ENCODE measurements at regions not wholly inside any gene's neighbourhood (a gene's known extent, or its start where the extent isn't known, plus 50 kb on each side); places are given as distances from the start of the nearest gene placed in this dataset.

DNA sequence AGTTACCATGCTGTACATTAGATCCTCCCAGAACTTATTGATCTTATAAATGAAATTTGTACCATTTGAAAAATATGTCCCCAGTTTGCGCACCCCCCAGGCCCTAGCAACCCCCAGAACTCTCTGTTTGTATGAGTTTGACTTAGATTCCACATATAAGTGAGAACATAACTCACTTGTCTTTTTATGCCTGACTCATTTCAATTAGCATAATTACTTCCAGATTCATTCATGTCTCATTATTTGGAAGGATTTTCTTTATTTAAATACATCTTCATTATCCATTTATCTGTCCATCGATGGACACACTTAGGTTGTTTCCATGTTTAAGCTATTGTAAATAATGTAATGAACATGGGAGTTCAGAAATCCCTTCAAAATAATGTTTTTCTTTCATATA lies 705.9 kb downstream of the CCDC85A start:
- H3K4me1 Mint-ChIP-seq, result no peaks in the 10 kb centered on the region
- H3K9me3 Mint-ChIP-seq, result peaks cover 0 to 2% of the 10 kb centered on the region in 2 donors
- ATAC-seq (replicated peaks), result no peak
- no peaks in the 10 kb centered on the region for H3K27me3 Mint-ChIP-seq
- DNase-seq, result no peak
- no peak overlapping the region for H3K4me3 Mint-ChIP-seq
- H3K36me3 Mint-ChIP-seq, result no peaks in the 10 kb centered on the region
- no peak overlapping the region for H3K27ac Mint-ChIP-seq

DNA sequence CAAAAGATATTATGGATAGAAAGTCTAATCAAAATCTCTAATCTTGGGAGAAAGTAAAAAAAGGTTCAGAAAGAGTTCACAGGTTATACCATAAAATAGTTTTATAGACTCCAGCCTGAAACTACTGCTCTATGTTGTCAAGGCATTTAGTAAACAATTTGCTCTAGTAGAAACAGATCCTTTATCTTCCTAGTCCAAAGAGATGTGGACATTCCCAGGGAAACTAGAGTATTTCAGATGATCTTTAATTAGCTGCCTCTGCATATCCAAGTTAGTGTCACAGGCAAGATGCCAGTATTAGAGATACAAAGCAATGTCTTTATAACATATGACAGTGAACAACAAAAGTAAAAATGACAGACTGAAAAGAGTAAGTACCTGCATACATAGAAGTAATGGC lies 708.6 kb downstream of the CCDC85A start:
- no peak for DNase-seq
- H3K4me1 Mint-ChIP-seq, result no peaks in the 10 kb centered on the region
- H3K9me3 Mint-ChIP-seq, result peaks cover 0 to 2% of the 10 kb centered on the region in 2 donors
- H3K27me3 Mint-ChIP-seq, result no peaks in the 10 kb centered on the region
- no peaks in the 10 kb centered on the region for H3K36me3 Mint-ChIP-seq
- H3K4me3 Mint-ChIP-seq, result no peak overlapping the region
- ATAC-seq (replicated peaks), result no peak
- no peak overlapping the region for H3K27ac Mint-ChIP-seq

DNA sequence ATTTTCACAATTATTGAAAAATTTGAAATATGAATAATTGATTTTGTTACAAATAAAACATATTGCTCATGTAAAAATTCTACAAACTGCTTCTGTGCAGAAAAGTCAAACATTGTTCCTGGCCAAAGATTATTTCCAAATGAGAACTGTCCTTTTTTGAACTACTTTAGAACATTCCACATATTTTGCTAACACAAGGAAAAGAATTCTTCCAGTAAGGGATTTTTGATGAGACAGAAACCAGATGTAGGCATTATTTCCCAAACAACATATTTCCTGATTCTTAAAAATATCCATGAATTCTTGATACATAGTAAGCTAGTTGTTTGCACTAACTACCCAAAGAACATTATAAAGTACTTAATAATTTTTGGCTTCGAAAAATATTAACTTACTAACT lies 715.2 kb downstream of the CCDC85A start:
- Mint-ChIP-seq H3K9me3 (no peaks in the 10 kb centered on the region), H3K27me3 (no peaks in the 10 kb centered on the region), H3K4me1 (no peaks in the 10 kb centered on the region), H3K27ac (no peak overlapping the region), H3K36me3 (no peaks in the 10 kb centered on the region), H3K4me3 (no peak overlapping the region)
- DNase-seq (no peak), ATAC-seq (replicated peaks) (no peak)

DNA sequence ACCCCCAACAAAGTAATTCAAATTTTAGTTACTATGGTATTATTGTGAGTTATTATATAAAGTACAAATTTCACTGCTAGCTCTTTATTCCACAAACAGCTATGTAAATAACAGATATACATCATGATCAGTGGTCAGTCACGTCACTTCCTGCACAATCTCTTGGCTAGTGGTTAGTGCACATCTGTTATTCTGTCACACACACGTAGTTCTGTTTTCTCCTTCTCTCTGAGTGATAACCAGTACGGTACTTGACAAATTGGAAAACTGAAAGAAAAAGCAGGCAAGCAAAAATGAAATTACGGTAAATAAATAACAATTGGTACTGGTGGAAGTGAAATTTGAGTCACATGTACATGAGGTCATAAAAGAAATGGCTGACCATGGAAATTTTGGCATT lies 728.7 kb downstream of the CCDC85A start:
- peaks cover 11 to 19% of the 10 kb centered on the region in 2 donors for H3K9me3 Mint-ChIP-seq
- H3K27me3 Mint-ChIP-seq, result no peaks in the 10 kb centered on the region
- H3K27ac Mint-ChIP-seq, result no peak overlapping the region
- ATAC-seq (replicated peaks) (no peak), DNase-seq (no peak)
- no peaks in the 10 kb centered on the region for H3K4me1 Mint-ChIP-seq
- H3K36me3 Mint-ChIP-seq, result no peaks in the 10 kb centered on the region
- H3K4me3 Mint-ChIP-seq, result no peak overlapping the region

DNA sequence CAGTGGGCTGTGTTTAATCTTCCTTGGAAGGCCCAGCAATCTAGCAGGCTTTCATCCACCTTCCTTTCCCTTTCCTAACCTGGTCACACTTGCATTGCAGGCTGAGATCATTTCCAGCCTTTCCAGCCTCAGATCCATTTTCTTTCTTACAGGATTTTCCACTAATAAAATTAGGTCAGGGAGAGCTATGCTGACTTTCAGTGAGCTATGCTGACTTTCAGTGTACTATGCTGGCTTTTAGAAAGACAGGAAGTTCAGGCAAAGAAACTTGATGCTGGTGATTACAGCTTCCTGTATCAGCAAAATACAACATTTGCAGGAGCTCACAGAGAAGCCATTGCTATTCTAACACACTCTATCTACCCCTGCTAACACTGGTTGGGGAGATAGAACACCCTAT lies 735.0 kb downstream of the CCDC85A start:
- Mint-ChIP-seq H3K36me3 (no peaks in the 10 kb centered on the region), H3K27ac (no peak overlapping the region), H3K4me1 (no peaks in the 10 kb centered on the region), H3K4me3 (no peak overlapping the region), H3K27me3 (no peaks in the 10 kb centered on the region), H3K9me3 (peaks cover 11 to 15% of the 10 kb centered on the region in 2 donors)
- ATAC-seq (replicated peaks), result no peak
- DNase-seq, result no peak

DNA sequence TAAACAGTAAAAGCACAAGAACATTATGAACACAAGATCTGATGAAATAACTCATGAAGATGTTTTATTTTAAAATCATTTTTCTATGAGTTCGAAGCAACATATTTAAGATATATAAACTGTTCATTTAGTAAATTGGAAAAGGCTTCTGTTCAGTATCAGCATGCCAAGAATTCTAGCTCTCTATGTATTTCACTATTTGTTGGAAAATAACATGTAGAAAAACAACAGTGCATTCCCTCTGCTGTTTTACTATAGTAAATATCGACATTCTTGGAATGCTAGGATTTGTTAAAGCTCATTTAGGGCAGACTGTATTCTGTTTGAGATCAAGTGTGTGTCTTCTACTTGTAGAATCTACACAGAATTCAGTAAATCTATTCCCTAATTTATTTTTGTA lies 750.2 kb downstream of the CCDC85A start:
- Mint-ChIP-seq H3K9me3 (peaks cover 0 to 4% of the 10 kb centered on the region in 2 donors), H3K4me1 (no peaks in the 10 kb centered on the region), H3K4me3 (no peak overlapping the region), H3K36me3 (no peaks in the 10 kb centered on the region), H3K27me3 (no peaks in the 10 kb centered on the region), H3K27ac (no peak overlapping the region)
- ATAC-seq (replicated peaks) (no peak), DNase-seq (no peak)

DNA sequence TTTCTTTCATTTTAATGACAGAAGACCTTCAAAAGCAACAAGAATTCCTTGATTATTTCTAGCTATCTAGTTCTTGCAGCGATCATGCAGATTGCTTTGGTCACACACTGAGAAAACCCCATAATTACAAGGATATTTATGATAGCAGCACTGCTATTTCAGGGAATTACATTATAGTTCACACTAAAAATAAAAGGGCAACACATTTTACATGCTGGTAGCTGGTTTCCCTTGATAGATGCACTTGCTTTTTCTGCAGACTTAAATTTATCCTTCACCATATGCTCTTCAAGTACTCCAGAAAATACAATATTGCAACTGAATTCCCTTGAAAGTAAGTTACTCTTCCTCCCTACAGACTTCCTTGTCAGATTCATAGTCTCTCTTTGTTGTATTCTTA lies 751.1 kb downstream of the CCDC85A start:
- no peak for ATAC-seq (replicated peaks)
- Mint-ChIP-seq H3K4me1 (no peaks in the 10 kb centered on the region), H3K9me3 (peaks cover 0 to 4% of the 10 kb centered on the region in 2 donors), H3K36me3 (no peaks in the 10 kb centered on the region), H3K27ac (no peak overlapping the region), H3K27me3 (no peaks in the 10 kb centered on the region), H3K4me3 (no peak overlapping the region)
- no peak for DNase-seq

DNA sequence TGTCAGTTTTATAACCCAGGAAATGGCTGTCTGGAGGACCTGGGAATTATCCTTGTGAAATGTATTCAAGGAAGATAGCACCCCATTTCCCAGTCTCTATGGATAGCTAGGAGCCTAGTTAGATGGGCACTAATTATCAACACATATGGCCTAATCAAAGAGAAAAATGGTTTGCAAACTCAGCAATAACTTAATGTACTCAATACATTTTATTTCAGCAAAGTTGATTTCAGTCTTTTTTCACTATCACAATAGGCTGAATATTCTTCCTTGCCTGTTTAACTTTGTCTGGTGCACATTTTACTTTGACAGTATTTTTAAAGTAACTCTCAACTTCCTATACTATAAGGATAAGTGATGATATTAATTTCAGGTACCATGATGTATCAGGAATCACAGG lies 756.3 kb downstream of the CCDC85A start:
- no peak for ATAC-seq (replicated peaks)
- H3K27me3 Mint-ChIP-seq, result no peaks in the 10 kb centered on the region
- no peaks in the 10 kb centered on the region for H3K4me1 Mint-ChIP-seq
- H3K36me3 Mint-ChIP-seq, result no peaks in the 10 kb centered on the region
- no peak overlapping the region for H3K4me3 Mint-ChIP-seq
- H3K9me3 Mint-ChIP-seq, result peaks cover 0 to 7% of the 10 kb centered on the region in 2 donors
- DNase-seq, result no peak
- no peak overlapping the region for H3K27ac Mint-ChIP-seq

DNA sequence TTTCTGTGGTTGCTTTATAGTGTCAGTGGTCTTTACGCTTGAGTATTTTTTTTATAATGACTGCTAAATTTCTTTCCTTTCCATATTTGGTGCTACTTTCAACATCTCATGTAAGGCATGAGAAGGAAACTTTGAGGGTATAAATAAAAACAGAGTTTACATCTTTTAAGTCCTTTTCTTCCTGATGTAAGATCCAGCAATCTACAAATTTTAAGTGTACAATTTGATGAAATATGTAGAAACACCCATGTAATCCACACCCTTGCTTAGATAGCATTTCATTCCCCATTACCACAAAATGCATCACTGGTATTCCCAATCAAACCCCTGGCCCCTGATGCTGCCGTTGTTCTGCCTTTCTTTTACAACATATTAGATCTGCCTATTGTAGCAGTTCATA lies 769.1 kb downstream of the CCDC85A start:
- no peaks in the 10 kb centered on the region for H3K4me1 Mint-ChIP-seq
- no peak for ATAC-seq (replicated peaks)

DNA sequence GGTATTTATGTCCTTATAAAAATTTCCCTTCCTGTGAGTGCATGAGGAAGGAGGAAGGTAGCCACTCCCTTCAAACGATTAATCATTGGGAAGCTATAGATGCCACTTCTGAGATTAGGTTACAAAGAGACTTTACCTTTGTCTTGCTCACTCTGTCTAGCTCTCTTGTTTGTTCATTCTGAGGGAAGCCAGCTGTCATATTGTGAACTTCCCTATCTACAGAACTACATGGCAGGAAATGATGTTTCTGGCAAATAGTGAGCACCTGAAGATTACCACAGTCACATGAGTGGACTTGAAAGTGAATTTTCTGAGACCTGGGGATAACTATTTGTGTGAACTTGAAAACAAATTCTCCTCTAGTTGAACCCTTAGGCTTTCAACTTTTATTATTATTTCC lies 776.8 kb downstream of the CCDC85A start:
- Mint-ChIP-seq H3K4me3 (no peak overlapping the region), H3K27me3 (no peaks in the 10 kb centered on the region), H3K4me1 (no peaks in the 10 kb centered on the region), H3K9me3 (peaks cover 4 to 13% of the 10 kb centered on the region in 2 donors), H3K27ac (no peak overlapping the region), H3K36me3 (no peaks in the 10 kb centered on the region)
- no peak for ATAC-seq (replicated peaks)
- DNase-seq, result no peak

More for the DNA sequence above, 769.1 kb downstream of the CCDC85A start:
- peaks cover 15% of the 10 kb centered on the region in 2 donors for H3K9me3 Mint-ChIP-seq
- no peaks in the 10 kb centered on the region for H3K27me3 Mint-ChIP-seq
- no peak for DNase-seq
- no peak overlapping the region for H3K4me3 Mint-ChIP-seq
- no peak overlapping the region for H3K27ac Mint-ChIP-seq
- H3K36me3 Mint-ChIP-seq, result no peaks in the 10 kb centered on the region

DNA sequence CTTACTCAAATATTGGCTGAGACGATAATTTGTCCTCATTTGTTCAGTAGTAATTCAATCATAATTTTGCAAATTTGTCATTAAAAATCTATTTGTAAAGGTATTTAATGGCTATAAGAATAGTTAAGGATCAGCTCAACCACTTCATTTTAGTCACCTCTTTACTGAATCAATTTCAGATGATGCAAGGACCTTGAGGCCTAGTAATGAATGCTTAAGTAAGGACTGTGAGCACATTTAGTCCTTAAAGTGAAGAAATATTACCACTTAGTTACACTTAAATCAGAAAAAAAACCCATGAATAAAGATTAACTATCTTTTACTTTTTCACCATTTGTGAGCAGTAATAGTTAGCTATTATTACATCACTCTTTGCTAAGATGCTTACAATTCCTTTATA lies 778.9 kb downstream of the CCDC85A start:
- no peak overlapping the region for H3K27ac Mint-ChIP-seq
- no peak for DNase-seq
- no peak overlapping the region for H3K4me3 Mint-ChIP-seq
- H3K9me3 Mint-ChIP-seq, result peaks cover 0 to 10% of the 10 kb centered on the region in 2 donors
- H3K27me3 Mint-ChIP-seq, result no peaks in the 10 kb centered on the region
- no peaks in the 10 kb centered on the region for H3K4me1 Mint-ChIP-seq
- H3K36me3 Mint-ChIP-seq, result no peaks in the 10 kb centered on the region
- no peak for ATAC-seq (replicated peaks)

DNA sequence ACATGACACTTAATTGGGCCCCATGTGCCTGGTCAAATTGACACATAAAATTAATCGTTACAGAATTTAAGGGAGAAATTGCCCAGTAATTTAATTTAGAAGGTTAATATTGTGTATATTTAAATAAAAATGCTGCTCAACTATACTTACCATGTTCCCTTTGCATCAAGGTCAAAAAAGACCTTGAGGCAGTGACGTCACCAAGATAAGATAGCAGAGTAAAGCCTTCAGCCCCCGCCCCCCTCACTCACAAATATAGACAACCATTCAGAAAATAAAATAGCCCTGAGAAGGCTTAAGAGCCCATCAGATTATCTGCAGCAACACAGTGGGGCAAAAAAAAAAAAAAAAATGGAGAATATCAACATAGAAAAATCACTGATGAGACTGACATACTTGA lies 785.7 kb downstream of the CCDC85A start:
- Mint-ChIP-seq H3K27ac (no peak overlapping the region), H3K36me3 (no peaks in the 10 kb centered on the region), H3K4me3 (no peak overlapping the region), H3K4me1 (no peaks in the 10 kb centered on the region), H3K27me3 (no peaks in the 10 kb centered on the region), H3K9me3 (peaks cover 0 to 3% of the 10 kb centered on the region in 2 donors)
- ATAC-seq (replicated peaks) (no peak), DNase-seq (no peak)

DNA sequence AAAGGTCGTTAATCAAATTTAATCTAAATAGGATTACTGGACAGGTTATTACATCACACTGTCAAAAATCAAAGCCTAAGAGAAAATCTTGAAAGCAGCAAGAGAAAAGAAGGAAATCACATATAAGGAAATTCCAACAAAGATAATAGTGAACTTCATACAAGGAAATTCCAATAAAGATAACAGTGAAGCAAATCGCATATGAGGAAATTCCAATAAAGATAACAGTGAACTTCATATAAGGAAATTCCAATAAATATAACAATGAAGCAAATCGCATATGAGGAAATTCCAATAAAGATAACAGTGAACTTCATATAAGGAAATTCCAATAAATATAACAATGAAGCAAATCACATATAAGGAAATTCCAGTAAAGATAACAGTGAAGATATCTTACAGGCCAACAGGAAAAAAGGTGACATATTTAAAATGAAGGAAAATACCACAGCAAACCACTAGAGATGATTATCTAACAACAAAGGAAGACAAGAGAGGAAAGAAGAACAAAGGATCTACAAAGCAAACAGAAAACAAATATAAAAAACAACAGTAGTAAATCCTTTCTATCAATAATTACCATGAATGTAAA lies 787.7 kb downstream of the CCDC85A start:
- Mint-ChIP-seq H3K4me1 (no peaks in the 10 kb centered on the region), H3K36me3 (no peaks in the 10 kb centered on the region), H3K27ac (no peak overlapping the region), H3K4me3 (no peak overlapping the region), H3K9me3 (peaks cover 0 to 3% of the 10 kb centered on the region in 2 donors), H3K27me3 (no peaks in the 10 kb centered on the region)
- ATAC-seq (replicated peaks), result no peak
- no peak for DNase-seq

DNA sequence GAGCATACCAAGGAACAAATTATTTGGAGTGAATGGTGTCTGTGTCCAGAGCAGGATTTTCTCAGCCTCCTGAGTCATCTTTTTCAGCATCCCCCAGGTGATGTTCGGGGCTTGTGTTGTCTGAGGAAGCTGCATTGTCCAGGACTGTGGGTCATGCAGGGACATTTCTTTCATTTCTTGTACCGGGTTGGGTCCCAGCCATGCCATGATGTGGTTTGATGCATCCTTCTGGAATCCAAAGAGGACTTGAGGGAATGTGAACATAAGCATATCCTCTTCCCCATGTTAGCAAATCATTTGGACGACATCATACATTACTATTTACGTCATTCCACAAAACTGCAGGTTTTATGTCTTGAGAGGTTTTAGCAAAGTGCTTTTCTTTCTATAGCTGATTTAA lies 797.8 kb downstream of the CCDC85A start:
- DNase-seq (no peak), ATAC-seq (replicated peaks) (no peak)
- Mint-ChIP-seq H3K27ac (no peak overlapping the region), H3K27me3 (no peaks in the 10 kb centered on the region), H3K4me1 (no peaks in the 10 kb centered on the region), H3K9me3 (peaks cover 10 to 21% of the 10 kb centered on the region in 2 donors), H3K36me3 (no peaks in the 10 kb centered on the region), H3K4me3 (no peak overlapping the region)

DNA sequence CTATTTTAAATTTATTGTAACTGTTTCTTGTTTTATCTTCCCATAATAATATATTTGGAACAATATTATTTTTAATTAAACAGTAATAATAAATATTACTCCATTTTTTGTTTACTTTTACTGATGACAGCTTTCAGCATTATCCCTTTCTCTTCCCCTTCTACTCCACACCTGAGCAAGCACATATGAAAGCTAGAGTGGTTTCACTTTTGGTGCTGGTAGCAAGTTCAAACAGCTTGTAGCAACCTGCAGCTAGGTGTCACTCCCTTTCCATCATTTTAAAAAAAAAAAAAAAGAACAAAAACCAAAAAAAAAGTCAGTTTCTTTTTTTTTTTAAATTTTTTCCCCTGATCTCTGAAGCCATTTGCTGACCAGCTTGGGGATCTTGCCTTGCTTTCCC lies 801.8 kb downstream of the CCDC85A start:
- no peak for ATAC-seq (replicated peaks)

DNA sequence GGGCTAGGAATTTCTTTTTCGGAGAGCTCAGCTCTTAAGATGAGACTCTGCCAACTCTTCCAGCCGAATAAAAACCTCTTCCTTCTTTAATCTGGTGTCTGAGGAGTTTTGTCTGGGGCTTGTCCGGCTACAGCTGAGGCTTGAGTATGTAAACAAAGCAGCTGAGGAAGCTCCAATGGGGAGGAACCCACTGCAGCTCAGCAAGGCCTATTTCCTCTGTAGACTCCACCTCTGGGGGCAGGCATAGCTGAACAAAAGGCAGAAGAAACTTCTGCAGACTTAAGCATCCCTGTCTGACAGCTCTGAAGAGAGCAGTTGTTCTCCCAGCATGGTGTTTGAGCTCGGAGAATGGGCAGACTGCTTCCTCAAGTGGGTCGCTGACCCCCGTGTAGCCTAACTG lies 838.7 kb downstream of the CCDC85A start:
- no peaks in the 10 kb centered on the region for H3K36me3 Mint-ChIP-seq
- H3K27ac Mint-ChIP-seq, result no peak overlapping the region
- no peaks in the 10 kb centered on the region for H3K27me3 Mint-ChIP-seq
- no peak overlapping the region for H3K4me3 Mint-ChIP-seq
- ATAC-seq (replicated peaks), result no peak
- H3K4me1 Mint-ChIP-seq, result no peaks in the 10 kb centered on the region
- peaks cover 0 to 8% of the 10 kb centered on the region in 2 donors for H3K9me3 Mint-ChIP-seq
- no peak for DNase-seq

More for the DNA sequence above, 801.8 kb downstream of the CCDC85A start:
- Mint-ChIP-seq H3K36me3 (no peaks in the 10 kb centered on the region), H3K4me1 (no peaks in the 10 kb centered on the region), H3K4me3 (no peak overlapping the region), H3K27ac (no peak overlapping the region), H3K27me3 (no peaks in the 10 kb centered on the region), H3K9me3 (peaks cover 6 to 14% of the 10 kb centered on the region in 2 donors)
- DNase-seq, result no peak

All from stimulated activated naive B cell treated with anti-CD40 and anti-IgM and Interleukin-4, amounts not matched to agents 10 μg/mL and 1 μg/mL and 100 μg/mL, for 72 hours (primary cell).